Breast epithelium (tissue), 3 donors: ENCODE measurements at regions not wholly inside any gene's neighbourhood (a gene's known extent, or its start where the extent isn't known, plus 50 kb on each side); places are given as distances from the start of the nearest gene placed in this dataset.

Experiments used
- CTCF ChIP-seq, 3 donors: fragments of 450-650 bp; IDR thresholded peaks; one replicate each; pipeline ENCODE4 v1.5.1; 2016 to 2017; ENCODE audit warnings: antibody characterized with exemption in 3 of 3, mild to moderate bottlenecking in 3 of 3, moderate library complexity in 3 of 3
- POLR2A ChIP-seq: fragments of 450-650 bp; IDR thresholded peaks from one replicate; pipeline ENCODE4 v1.6.1; 2016; ENCODE audit warnings: antibody characterized with exemption, mild to moderate bottlenecking, moderate library complexity
- POLR2AphosphoS5 ChIP-seq, 3 donors: sonication (generic); formaldehyde crosslinking; IDR thresholded peaks; one replicate each; pipeline ENCODE4 v1.6.1; 2017; ENCODE audit warnings: antibody characterized with exemption in 3 of 3

GRCh38 chr20:60649541-60649940 is 602.5 kb upstream of the CDH4 start:
- TF ChIP-seq CTCF (IDR thresholded peaks at IDR 0.05) (no peak), POLR2A (no peak), POLR2AphosphoS5 (IDR thresholded peaks at IDR 0.05) (no peak)
